ENCODE measurements at regions not wholly inside any gene's neighbourhood (a gene's known extent, or its start where the extent isn't known, plus 50 kb on each side); places are given as distances from the start of the nearest gene placed in this dataset.
"Not testable (repeated sequence)": the region's sequence is repeated elsewhere in the genome, so short reads cannot be mapped to it uniquely, and the experiment has no call there.

- no peak overlapping the region for H3K27ac ChIP-seq
- CTCF ChIA-PET = no interaction called here
- H3K4me3 ChIP-seq = no peak overlapping the region
- no peaks in the 10 kb centered on the region for H3K4me1 ChIP-seq (replicated peaks; ENCODE audit: insufficient read depth)
- TF ChIP-seq CTCF (conservative IDR thresholded peaks at IDR 0.05) = no peak
- TF ChIP-seq EZH2 (IDR thresholded peaks at IDR 0.05; ENCODE audit: low read depth) = no peak
- H4K20me1 ChIP-seq (ENCODE audit: insufficient read depth) = no peaks in the 10 kb centered on the region
- intact Hi-C loops (cut with micrococcal nuclease; ENCODE audit: unreplicated experiment) = no loop called here
- H3K79me2 ChIP-seq (ENCODE audit: low read depth) = no peaks in the 10 kb centered on the region
- no peaks in the 10 kb centered on the region for H3K9me3 ChIP-seq (ENCODE audit: insufficient read depth, low read depth)
- no peaks in the 10 kb centered on the region for H3K36me3 ChIP-seq (ENCODE audit: low read depth)
- H3K9me2 ChIP-seq (ENCODE audit: insufficient read depth) = no peaks in the 10 kb centered on the region
- POLR2A ChIA-PET (ENCODE audit: unreplicated experiment) = no interaction called here
- H3K27me3 ChIP-seq (ENCODE audit: insufficient read depth, low read depth) = peaks cover 14% of the 10 kb centered on the region
- H3F3A ChIP-seq (ENCODE audit: insufficient read depth, low read depth) = no peaks in the 10 kb centered on the region
- no peak for DNase-seq
- no peak overlapping the region for H3K4me2 ChIP-seq
- BruUV-seq (replicated peaks) = no TSS peak
- H2AFZ ChIP-seq = no peak overlapping the region
Observed at GRCh38 chr1:58189453-58189852, 357.1 kb downstream of the OMA1 start.

- no peak overlapping the region for H2AFZ ChIP-seq
- H3F3A ChIP-seq (ENCODE audit: insufficient read depth, low read depth) = no peaks in the 10 kb centered on the region
- no peaks in the 10 kb centered on the region for H3K36me3 ChIP-seq (ENCODE audit: low read depth)
- H3K27me3 ChIP-seq (ENCODE audit: insufficient read depth, low read depth) = no peaks in the 10 kb centered on the region
- H3K9me3 ChIP-seq (ENCODE audit: insufficient read depth, low read depth) = no peaks in the 10 kb centered on the region
- DNase-seq = no peak
- H3K4me3 ChIP-seq = no peak overlapping the region
- intact Hi-C loops (cut with micrococcal nuclease; ENCODE audit: unreplicated experiment) = no loop called here
- POLR2A ChIA-PET (ENCODE audit: unreplicated experiment) = no interaction called here
- CTCF ChIA-PET = no interaction called here
- no peak overlapping the region for H3K4me2 ChIP-seq
- no peak overlapping the region for H3K27ac ChIP-seq
- no peaks in the 10 kb centered on the region for H3K4me1 ChIP-seq (replicated peaks; ENCODE audit: insufficient read depth)
- no peaks in the 10 kb centered on the region for H4K20me1 ChIP-seq (ENCODE audit: insufficient read depth)
- no peak for TF ChIP-seq CTCF (conservative IDR thresholded peaks at IDR 0.05)
- TF ChIP-seq EZH2 (IDR thresholded peaks at IDR 0.05; ENCODE audit: low read depth) = no peak
- no peaks in the 10 kb centered on the region for H3K79me2 ChIP-seq (ENCODE audit: low read depth)
- no peaks in the 10 kb centered on the region for H3K9me2 ChIP-seq (ENCODE audit: insufficient read depth)
- BruUV-seq (replicated peaks) = no TSS peak
Observed at GRCh38 chr1:58183286-58183685, 363.2 kb downstream of the OMA1 start.

- H3K9me3 ChIP-seq (ENCODE audit: insufficient read depth, low read depth) = no peaks in the 10 kb centered on the region
- no peak overlapping the region for H2AFZ ChIP-seq
- H3K4me1 ChIP-seq (replicated peaks; ENCODE audit: insufficient read depth) = no peaks in the 10 kb centered on the region
- no TSS peak for BruUV-seq (replicated peaks)
- no peaks in the 10 kb centered on the region for H3K36me3 ChIP-seq (ENCODE audit: low read depth)
- H3K79me2 ChIP-seq (ENCODE audit: low read depth) = no peaks in the 10 kb centered on the region
- CTCF ChIA-PET = no interaction called here
- H3K4me3 ChIP-seq = no peak overlapping the region
- no peaks in the 10 kb centered on the region for H3K9me2 ChIP-seq (ENCODE audit: insufficient read depth)
- DNase-seq = no peak
- TF ChIP-seq CTCF (conservative IDR thresholded peaks at IDR 0.05) (no peak), EZH2 (IDR thresholded peaks at IDR 0.05; ENCODE audit: low read depth) (no peak)
- H3K27ac ChIP-seq = no peak overlapping the region
- POLR2A ChIA-PET (ENCODE audit: unreplicated experiment) = no interaction called here
- H3F3A ChIP-seq (ENCODE audit: insufficient read depth, low read depth) = no peaks in the 10 kb centered on the region
- no peaks in the 10 kb centered on the region for H4K20me1 ChIP-seq (ENCODE audit: insufficient read depth)
- H3K27me3 ChIP-seq (ENCODE audit: insufficient read depth, low read depth) = no peaks in the 10 kb centered on the region
- intact Hi-C loops (cut with micrococcal nuclease; ENCODE audit: unreplicated experiment) = no loop called here
- H3K4me2 ChIP-seq = no peak overlapping the region
Observed at GRCh38 chr1:58180537-58180936, 366.0 kb downstream of the OMA1 start.

GRCh38 chr1:58169160-58169559 is 377.4 kb downstream of the OMA1 start:
- intact Hi-C loops (cut with micrococcal nuclease; ENCODE audit: unreplicated experiment); BruUV-seq (replicated peaks); H3K36me3 ChIP-seq (ENCODE audit: low read depth): not testable (repeated sequence)

GRCh38 chr1:58167131-58167530 is 379.4 kb downstream of the OMA1 start:
- intact Hi-C loops (cut with micrococcal nuclease; ENCODE audit: unreplicated experiment); H2AFZ ChIP-seq; H3F3A ChIP-seq (ENCODE audit: insufficient read depth, low read depth); H4K20me1 ChIP-seq (ENCODE audit: insufficient read depth); H3K36me3 ChIP-seq (ENCODE audit: low read depth); H3K9me2 ChIP-seq (ENCODE audit: insufficient read depth); H3K4me2 ChIP-seq; H3K79me2 ChIP-seq (ENCODE audit: low read depth); H3K9me3 ChIP-seq (ENCODE audit: insufficient read depth, low read depth); DNase-seq; H3K4me3 ChIP-seq; H3K27ac ChIP-seq; POLR2A ChIA-PET (ENCODE audit: unreplicated experiment); H3K27me3 ChIP-seq (ENCODE audit: insufficient read depth, low read depth); BruUV-seq (replicated peaks); CTCF ChIA-PET; H3K4me1 ChIP-seq (replicated peaks; ENCODE audit: insufficient read depth): not testable (repeated sequence)

More at GRCh38 chr1:58169160-58169559, 377.4 kb downstream of the OMA1 start:
- DNase-seq; H3K4me3 ChIP-seq; H3K79me2 ChIP-seq (ENCODE audit: low read depth); H4K20me1 ChIP-seq (ENCODE audit: insufficient read depth); H3K4me2 ChIP-seq; H3K9me2 ChIP-seq (ENCODE audit: insufficient read depth); H3K9me3 ChIP-seq (ENCODE audit: insufficient read depth, low read depth); H3F3A ChIP-seq (ENCODE audit: insufficient read depth, low read depth); CTCF ChIA-PET; POLR2A ChIA-PET (ENCODE audit: unreplicated experiment); H2AFZ ChIP-seq; H3K4me1 ChIP-seq (replicated peaks; ENCODE audit: insufficient read depth); H3K27ac ChIP-seq; H3K27me3 ChIP-seq (ENCODE audit: insufficient read depth, low read depth): not testable (repeated sequence)

Data from PC-9 (cell line).